IPS-NIHi7 (cell line): ENCODE measurements at regions not wholly inside any gene's neighbourhood (a gene's known extent, or its start where the extent isn't known, plus 50 kb on each side); places are given as distances from the start of the nearest gene placed in this dataset.
"Not testable (repeated sequence)": the region's sequence is repeated elsewhere in the genome, so short reads cannot be mapped to it uniquely, and the experiment has no call there.

Experiments used
- DNase-seq: peaks from one replicate; pipeline ENCODE4 v3.0.0; 2012; ENCODE audit warnings: mixed read lengths; ENCODE audit errors: extremely low spot score

- DNase-seq, result no peak
Observed at GRCh38 chr14:87815121-87815520, 177.9 kb downstream of the GALC start.

GRCh38 chr14:87813686-87814085 lies 179.3 kb downstream of the GALC start:
- DNase-seq, result no peak

GRCh38 chr14:87813211-87813610 lies 179.8 kb downstream of the GALC start:
- DNase-seq, result no peak

GRCh38 chr14:87811246-87811645 lies 181.7 kb downstream of the GALC start:
- DNase-seq, result no peak

- DNase-seq, result no peak
Observed at GRCh38 chr14:87810711-87811110, 182.3 kb downstream of the GALC start.

GRCh38 chr14:87809261-87809660 lies 183.7 kb downstream of the GALC start:
- no peak for DNase-seq

GRCh38 chr14:87805315-87805723 lies 187.7 kb downstream of the GALC start:
- DNase-seq, result peak; percentile 88

GRCh38 chr14:87800216-87800615 lies 192.8 kb downstream of the GALC start:
- DNase-seq, result no peak

GRCh38 chr14:87799400-87799799 lies 193.6 kb downstream of the GALC start:
- no peak for DNase-seq

- peak; percentile 29 for DNase-seq
Observed at GRCh38 chr14:87797001-87797400, 196.0 kb downstream of the GALC start.

GRCh38 chr14:87794561-87794960 lies 198.4 kb downstream of the GALC start:
- no peak for DNase-seq

GRCh38 chr14:87785897-87786296 lies 207.1 kb downstream of the GALC start:
- DNase-seq, result no peak

GRCh38 chr14:87784386-87784785 lies 208.6 kb downstream of the GALC start:
- no peak for DNase-seq

GRCh38 chr14:87783071-87783470 lies 209.9 kb downstream of the GALC start:
- DNase-seq, result no peak

GRCh38 chr14:87772854-87773253 lies 220.1 kb downstream of the GALC start:
- peak; percentile 29 for DNase-seq

GRCh38 chr14:87767567-87767901 lies 225.4 kb downstream of the GALC start:
- DNase-seq, result no peak

GRCh38 chr14:87758876-87759275 lies 234.1 kb downstream of the GALC start:
- no peak for DNase-seq

- DNase-seq, result no peak
Observed at GRCh38 chr14:87756661-87757060, 236.3 kb downstream of the GALC start.

GRCh38 chr14:87754520-87755223 lies 238.3 kb downstream of the GALC start:
- DNase-seq, result no peak

GRCh38 chr14:87748558-87748957 lies 244.4 kb downstream of the GALC start:
- DNase-seq, result no peak

GRCh38 chr14:87745507-87746118 lies 247.4 kb downstream of the GALC start:
- DNase-seq, result peak; percentile 79

GRCh38 chr14:87734577-87735360 lies 258.2 kb downstream of the GALC start:
- not testable (repeated sequence) for DNase-seq

GRCh38 chr14:87733115-87733514 lies 259.9 kb downstream of the GALC start:
- not testable (repeated sequence) for DNase-seq
